Glutamatergic neuron (in vitro differentiated cells): ENCODE measurements at regions not wholly inside any gene's neighbourhood (a gene's known extent, or its start where the extent isn't known, plus 50 kb on each side); places are given as distances from the start of the nearest gene placed in this dataset.

Source experiments
- DNase-seq: peaks from one replicate; pipeline ENCODE4 v3.0.0; 2022
- H3K27ac Mint-ChIP-seq: one replicate; pipeline ENCODE4 v1.8.0; 2020; ENCODE audit warnings: mild to moderate bottlenecking, mixed read lengths, inconsistent platforms; ENCODE audit not compliant: unreplicated experiment
- H3K27me3 Mint-ChIP-seq: one replicate; pipeline ENCODE4 v1.8.0; 2020; ENCODE audit warnings: mild to moderate bottlenecking, moderate library complexity, mixed read lengths, inconsistent platforms; ENCODE audit not compliant: unreplicated experiment
- H3K36me3 Mint-ChIP-seq: one replicate; pipeline ENCODE4 v1.8.0; 2020; ENCODE audit warnings: mild to moderate bottlenecking, mixed read lengths, inconsistent platforms; ENCODE audit not compliant: unreplicated experiment
- H3K4me1 Mint-ChIP-seq: one replicate; pipeline ENCODE4 v1.8.0; 2020; ENCODE audit warnings: mild to moderate bottlenecking, low read depth, mixed read lengths, inconsistent platforms; ENCODE audit not compliant: unreplicated experiment
- H3K4me3 Mint-ChIP-seq: one replicate; pipeline ENCODE4 v1.8.0; 2020; ENCODE audit warnings: mild to moderate bottlenecking, mixed read lengths, inconsistent platforms; ENCODE audit not compliant: unreplicated experiment
- H3K9me3 Mint-ChIP-seq: one replicate; pipeline ENCODE4 v1.8.0; 2020; ENCODE audit warnings: mild to moderate bottlenecking, moderate library complexity, mixed read lengths, inconsistent platforms; ENCODE audit not compliant: unreplicated experiment
- CTCF ChIP-seq: fragments of 200-600 bp; sonication (generic); IDR thresholded peaks from one replicate; pipeline ENCODE4 v1.5.0; 2021; ENCODE audit not compliant: partially characterized antibody, unreplicated experiment

- Mint-ChIP-seq H3K27me3 (no peaks in the 10 kb centered on the region), H3K27ac (no peak overlapping the region), H3K4me3 (no peak overlapping the region), H3K9me3 (no peaks in the 10 kb centered on the region), H3K36me3 (no peaks in the 10 kb centered on the region), H3K4me1 (no peaks in the 10 kb centered on the region)
- DNase-seq, result no peak
- TF ChIP-seq CTCF, result no peak
Measured at GRCh38 chr3:3628676-3629328, 170.4 kb upstream of the LRRN1 start.

- H3K27ac Mint-ChIP-seq, result no peak overlapping the region
Measured at GRCh38 chr3:3627114-3627513, 172.1 kb upstream of the LRRN1 start.

GRCh38 chr3:3625544-3626271 is 173.5 kb upstream of the LRRN1 start:
- no peak for TF ChIP-seq CTCF
- Mint-ChIP-seq H3K4me1 (no peaks in the 10 kb centered on the region), H3K4me3 (no peak overlapping the region), H3K9me3 (no peaks in the 10 kb centered on the region), H3K36me3 (no peaks in the 10 kb centered on the region), H3K27ac (no peak overlapping the region), H3K27me3 (no peaks in the 10 kb centered on the region)
- DNase-seq, result no peak

More at GRCh38 chr3:3627114-3627513, 172.1 kb upstream of the LRRN1 start:
- H3K27me3 Mint-ChIP-seq, result no peaks in the 10 kb centered on the region
- H3K4me3 Mint-ChIP-seq, result no peak overlapping the region
- no peaks in the 10 kb centered on the region for H3K36me3 Mint-ChIP-seq
- no peaks in the 10 kb centered on the region for H3K9me3 Mint-ChIP-seq
- DNase-seq, result no peak
- H3K4me1 Mint-ChIP-seq, result no peaks in the 10 kb centered on the region
- no peak for TF ChIP-seq CTCF

- H3K36me3 Mint-ChIP-seq, result no peaks in the 10 kb centered on the region
- TF ChIP-seq CTCF, result no peak
- no peaks in the 10 kb centered on the region for H3K4me1 Mint-ChIP-seq
- peaks cover 1% of the 10 kb centered on the region for H3K9me3 Mint-ChIP-seq
- H3K27ac Mint-ChIP-seq, result no peak overlapping the region
- DNase-seq, result no peak
- no peak overlapping the region for H3K4me3 Mint-ChIP-seq
- no peaks in the 10 kb centered on the region for H3K27me3 Mint-ChIP-seq
Measured at GRCh38 chr3:3619815-3620214, 179.4 kb upstream of the LRRN1 start.

- Mint-ChIP-seq H3K9me3 (peaks cover 1% of the 10 kb centered on the region), H3K27ac (no peak overlapping the region), H3K36me3 (no peaks in the 10 kb centered on the region), H3K27me3 (no peaks in the 10 kb centered on the region), H3K4me1 (no peaks in the 10 kb centered on the region), H3K4me3 (no peak overlapping the region)
- no peak for TF ChIP-seq CTCF
- no peak for DNase-seq
Measured at GRCh38 chr3:3618623-3619022, 180.6 kb upstream of the LRRN1 start.
